ENCODE measurements at regions not wholly inside any gene's neighbourhood (a gene's known extent, or its start where the extent isn't known, plus 50 kb on each side); places are given as distances from the start of the nearest gene placed in this dataset.

GRCh38 chr10:4767033-4767814 is 58.8 kb upstream of the AKR1E2 start:
- H3K27me3 ChIP-seq (ENCODE audit: control insufficient read depth, insufficient read depth, low read length): no peaks in the 10 kb centered on the region
- no peak overlapping the region for H3K4me3 ChIP-seq (ENCODE audit: low read depth, low read length)
- peak; percentile 53 for TF ChIP-seq CTCF (IDR thresholded peaks at IDR 0.05; ENCODE audit: insufficient read depth, low read length, severe bottlenecking)
- DNase-seq (ENCODE audit: low read depth) (peak; percentile 63), FAIRE-seq (no peak)
- H3K36me3 ChIP-seq (ENCODE audit: control insufficient read depth, insufficient read depth, low read length): no peaks in the 10 kb centered on the region

- Histone ChIP-seq H3K4me3 (ENCODE audit: low read depth, low read length) (no peak overlapping the region), H3K36me3 (ENCODE audit: control insufficient read depth, insufficient read depth, low read length) (no peaks in the 10 kb centered on the region), H3K27me3 (ENCODE audit: control insufficient read depth, insufficient read depth, low read length) (no peaks in the 10 kb centered on the region)
- TF ChIP-seq CTCF (IDR thresholded peaks at IDR 0.05; ENCODE audit: insufficient read depth, low read length, severe bottlenecking): no peak
- DNase-seq (ENCODE audit: low read depth) (no peak), FAIRE-seq (no peak)
These were observed 59.6 kb upstream of the AKR1E2 start for GRCh38 chr10:4766454-4766853.

- no peak for DNase-seq (ENCODE audit: low read depth)
- no peak for FAIRE-seq
- Histone ChIP-seq H3K27me3 (ENCODE audit: control insufficient read depth, insufficient read depth, low read length) (no peaks in the 10 kb centered on the region), H3K36me3 (ENCODE audit: control insufficient read depth, insufficient read depth, low read length) (no peaks in the 10 kb centered on the region), H3K4me3 (ENCODE audit: low read depth, low read length) (no peak overlapping the region)
- TF ChIP-seq CTCF (IDR thresholded peaks at IDR 0.05; ENCODE audit: insufficient read depth, low read length, severe bottlenecking): no peak
These were observed 60.6 kb upstream of the AKR1E2 start for GRCh38 chr10:4765428-4765827.

- FAIRE-seq (no peak), DNase-seq (ENCODE audit: low read depth) (peak; percentile 80)
- H3K27me3 ChIP-seq (ENCODE audit: control insufficient read depth, insufficient read depth, low read length): no peaks in the 10 kb centered on the region
- no peak overlapping the region for H3K4me3 ChIP-seq (ENCODE audit: low read depth, low read length)
- TF ChIP-seq CTCF (IDR thresholded peaks at IDR 0.05; ENCODE audit: insufficient read depth, low read length, severe bottlenecking): no peak
- H3K36me3 ChIP-seq (ENCODE audit: control insufficient read depth, insufficient read depth, low read length): no peaks in the 10 kb centered on the region
These were observed 62.0 kb upstream of the AKR1E2 start for GRCh38 chr10:4763960-4764428.

- Histone ChIP-seq H3K4me3 (ENCODE audit: low read depth, low read length) (no peak overlapping the region), H3K36me3 (ENCODE audit: control insufficient read depth, insufficient read depth, low read length) (no peaks in the 10 kb centered on the region), H3K27me3 (ENCODE audit: control insufficient read depth, insufficient read depth, low read length) (no peaks in the 10 kb centered on the region)
- FAIRE-seq (no peak), DNase-seq (ENCODE audit: low read depth) (no peak)
- no peak for TF ChIP-seq CTCF (IDR thresholded peaks at IDR 0.05; ENCODE audit: insufficient read depth, low read length, severe bottlenecking)
These were observed 62.5 kb upstream of the AKR1E2 start for GRCh38 chr10:4763513-4763912.

- Histone ChIP-seq H3K27me3 (ENCODE audit: control insufficient read depth, insufficient read depth, low read length) (no peaks in the 10 kb centered on the region), H3K4me3 (ENCODE audit: low read depth, low read length) (no peak overlapping the region), H3K36me3 (ENCODE audit: control insufficient read depth, insufficient read depth, low read length) (no peaks in the 10 kb centered on the region)
- no peak for TF ChIP-seq CTCF (IDR thresholded peaks at IDR 0.05; ENCODE audit: insufficient read depth, low read length, severe bottlenecking)
- FAIRE-seq: no peak
- DNase-seq (ENCODE audit: low read depth): no peak
These were observed 67.8 kb upstream of the AKR1E2 start for GRCh38 chr10:4758256-4758655.

Measured in bronchial epithelial cell (primary cell).